ENCODE measurements at regions not wholly inside any gene's neighbourhood (a gene's known extent, or its start where the extent isn't known, plus 50 kb on each side); places are given as distances from the start of the nearest gene placed in this dataset.

DNA sequence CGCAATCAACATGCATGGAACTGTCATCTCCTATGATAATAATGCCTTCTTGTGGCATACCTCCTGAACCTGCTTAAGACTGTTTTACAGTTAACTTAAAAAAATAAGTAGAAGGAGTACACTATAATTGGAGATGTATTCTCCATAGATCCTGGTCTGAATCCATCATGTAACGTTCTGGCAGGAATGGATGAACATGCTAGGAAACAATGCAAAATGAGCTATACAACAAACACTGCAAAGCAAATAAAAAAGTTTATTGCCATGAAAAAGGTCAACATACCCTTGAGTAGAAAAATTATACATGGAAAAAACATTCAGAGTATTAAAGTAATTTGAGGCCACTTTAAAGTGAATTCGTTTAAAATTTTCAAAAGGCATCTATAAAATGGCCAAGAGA lies 71.5 kb upstream of the SCN7A start:
- POLR2A ChIA-PET, result no interaction called here
- Histone ChIP-seq H3K36me3 (replicated peaks in 1 of 2; ENCODE audit: control insufficient read depth in 1 of 2, insufficient read depth in 2 of 2, low read length in 1 of 2) (no peaks in the 10 kb centered on the region), H3K4me3 (ENCODE audit: low read depth in 2 of 2, low read length in 1 of 2) (no peak overlapping the region), H3K79me2 (ENCODE audit: insufficient read depth) (no peaks in the 10 kb centered on the region), H3K27ac (ENCODE audit: low read depth in 2 of 2, low read length in 1 of 2) (no peak overlapping the region), H3K27me3 (ENCODE audit: insufficient read depth) (no peaks in the 10 kb centered on the region), H3K9me2 (no peaks in the 10 kb centered on the region), H3F3A (replicated peaks; ENCODE audit: insufficient read depth) (no peaks in the 10 kb centered on the region), H2AFZ (ENCODE audit: low read depth) (no peak overlapping the region), H4K20me1 (ENCODE audit: insufficient read depth) (no peaks in the 10 kb centered on the region), H3K4me1 (ENCODE audit: control insufficient read depth in 1 of 2, insufficient read depth in 2 of 2, low read depth in 1 of 2, low read length in 1 of 2) (no peaks in the 10 kb centered on the region; a peak in 1 of 4 replicates), H3K9me3 (no peaks in the 10 kb centered on the region), H3K9ac (no peak overlapping the region), H3K4me2 (no peak overlapping the region)
- 84% methylated on average over 3 of the region's 3 CpGs for WGBS (ENCODE audit: low lambda C conversion rate)
- no peak for DNase-seq
- TF ChIP-seq NRF1 (IDR thresholded peaks at IDR 0.05; ENCODE audit: low read depth, low read length) (no peak), NFIC (IDR thresholded peaks at IDR 0.05; ENCODE audit: borderline replicate concordance) (no peak), RXRA (IDR thresholded peaks at IDR 0.05; ENCODE audit: borderline replicate concordance, low read depth) (no peak), EP300 (IDR thresholded peaks at IDR 0.05; ENCODE audit: borderline replicate concordance in 1 of 2, low read depth in 1 of 2, low read length in 1 of 2) (no peak), EZH2phosphoT487 (IDR thresholded peaks at IDR 0.05; ENCODE audit: borderline replicate concordance, low read depth) (no peak), POLR2AphosphoS5 (IDR thresholded peaks at IDR 0.05; ENCODE audit: low read depth, low read length) (no peak), TCF12 (IDR thresholded peaks at IDR 0.05) (no peak)
- TF ChIP-seq, protein P1, sequence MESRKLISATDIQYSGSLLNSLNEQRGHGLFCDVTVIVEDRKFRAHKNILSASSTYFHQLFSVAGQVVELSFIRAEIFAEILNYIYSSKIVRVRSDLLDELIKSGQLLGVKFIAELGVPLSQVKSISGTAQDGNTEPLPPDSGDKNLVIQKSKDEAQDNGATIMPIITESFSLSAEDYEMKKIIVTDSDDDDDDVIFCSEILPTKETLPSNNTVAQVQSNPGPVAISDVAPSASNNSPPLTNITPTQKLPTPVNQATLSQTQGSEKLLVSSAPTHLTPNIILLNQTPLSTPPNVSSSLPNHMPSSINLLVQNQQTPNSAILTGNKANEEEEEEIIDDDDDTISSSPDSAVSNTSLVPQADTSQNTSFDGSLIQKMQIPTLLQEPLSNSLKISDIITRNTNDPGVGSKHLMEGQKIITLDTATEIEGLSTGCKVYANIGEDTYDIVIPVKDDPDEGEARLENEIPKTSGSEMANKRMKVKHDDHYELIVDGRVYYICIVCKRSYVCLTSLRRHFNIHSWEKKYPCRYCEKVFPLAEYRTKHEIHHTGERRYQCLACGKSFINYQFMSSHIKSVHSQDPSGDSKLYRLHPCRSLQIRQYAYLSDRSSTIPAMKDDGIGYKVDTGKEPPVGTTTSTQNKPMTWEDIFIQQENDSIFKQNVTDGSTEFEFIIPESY (IDR thresholded peaks at IDR 0.05; ENCODE audit: borderline replicate concordance, low read depth), result no peak
- TF ChIP-seq, protein P2, sequence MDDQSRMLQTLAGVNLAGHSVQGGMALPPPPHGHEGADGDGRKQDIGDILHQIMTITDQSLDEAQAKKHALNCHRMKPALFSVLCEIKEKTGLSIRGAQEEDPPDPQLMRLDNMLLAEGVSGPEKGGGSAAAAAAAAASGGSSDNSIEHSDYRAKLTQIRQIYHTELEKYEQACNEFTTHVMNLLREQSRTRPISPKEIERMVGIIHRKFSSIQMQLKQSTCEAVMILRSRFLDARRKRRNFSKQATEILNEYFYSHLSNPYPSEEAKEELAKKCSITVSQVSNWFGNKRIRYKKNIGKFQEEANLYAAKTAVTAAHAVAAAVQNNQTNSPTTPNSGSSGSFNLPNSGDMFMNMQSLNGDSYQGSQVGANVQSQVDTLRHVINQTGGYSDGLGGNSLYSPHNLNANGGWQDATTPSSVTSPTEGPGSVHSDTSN (IDR thresholded peaks at IDR 0.05), result no peak
- TF ChIP-seq, protein P3, sequence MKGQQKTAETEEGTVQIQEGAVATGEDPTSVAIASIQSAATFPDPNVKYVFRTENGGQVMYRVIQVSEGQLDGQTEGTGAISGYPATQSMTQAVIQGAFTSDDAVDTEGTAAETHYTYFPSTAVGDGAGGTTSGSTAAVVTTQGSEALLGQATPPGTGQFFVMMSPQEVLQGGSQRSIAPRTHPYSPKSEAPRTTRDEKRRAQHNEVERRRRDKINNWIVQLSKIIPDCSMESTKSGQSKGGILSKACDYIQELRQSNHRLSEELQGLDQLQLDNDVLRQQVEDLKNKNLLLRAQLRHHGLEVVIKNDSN (IDR thresholded peaks at IDR 0.05; ENCODE audit: borderline replicate concordance, low read depth), result no peak
- TF ChIP-seq, protein P4, sequence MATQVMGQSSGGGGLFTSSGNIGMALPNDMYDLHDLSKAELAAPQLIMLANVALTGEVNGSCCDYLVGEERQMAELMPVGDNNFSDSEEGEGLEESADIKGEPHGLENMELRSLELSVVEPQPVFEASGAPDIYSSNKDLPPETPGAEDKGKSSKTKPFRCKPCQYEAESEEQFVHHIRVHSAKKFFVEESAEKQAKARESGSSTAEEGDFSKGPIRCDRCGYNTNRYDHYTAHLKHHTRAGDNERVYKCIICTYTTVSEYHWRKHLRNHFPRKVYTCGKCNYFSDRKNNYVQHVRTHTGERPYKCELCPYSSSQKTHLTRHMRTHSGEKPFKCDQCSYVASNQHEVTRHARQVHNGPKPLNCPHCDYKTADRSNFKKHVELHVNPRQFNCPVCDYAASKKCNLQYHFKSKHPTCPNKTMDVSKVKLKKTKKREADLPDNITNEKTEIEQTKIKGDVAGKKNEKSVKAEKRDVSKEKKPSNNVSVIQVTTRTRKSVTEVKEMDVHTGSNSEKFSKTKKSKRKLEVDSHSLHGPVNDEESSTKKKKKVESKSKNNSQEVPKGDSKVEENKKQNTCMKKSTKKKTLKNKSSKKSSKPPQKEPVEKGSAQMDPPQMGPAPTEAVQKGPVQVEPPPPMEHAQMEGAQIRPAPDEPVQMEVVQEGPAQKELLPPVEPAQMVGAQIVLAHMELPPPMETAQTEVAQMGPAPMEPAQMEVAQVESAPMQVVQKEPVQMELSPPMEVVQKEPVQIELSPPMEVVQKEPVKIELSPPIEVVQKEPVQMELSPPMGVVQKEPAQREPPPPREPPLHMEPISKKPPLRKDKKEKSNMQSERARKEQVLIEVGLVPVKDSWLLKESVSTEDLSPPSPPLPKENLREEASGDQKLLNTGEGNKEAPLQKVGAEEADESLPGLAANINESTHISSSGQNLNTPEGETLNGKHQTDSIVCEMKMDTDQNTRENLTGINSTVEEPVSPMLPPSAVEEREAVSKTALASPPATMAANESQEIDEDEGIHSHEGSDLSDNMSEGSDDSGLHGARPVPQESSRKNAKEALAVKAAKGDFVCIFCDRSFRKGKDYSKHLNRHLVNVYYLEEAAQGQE (IDR thresholded peaks at IDR 0.05; ENCODE audit: low read depth, low read length), result no peak
- TF ChIP-seq, protein P5, sequence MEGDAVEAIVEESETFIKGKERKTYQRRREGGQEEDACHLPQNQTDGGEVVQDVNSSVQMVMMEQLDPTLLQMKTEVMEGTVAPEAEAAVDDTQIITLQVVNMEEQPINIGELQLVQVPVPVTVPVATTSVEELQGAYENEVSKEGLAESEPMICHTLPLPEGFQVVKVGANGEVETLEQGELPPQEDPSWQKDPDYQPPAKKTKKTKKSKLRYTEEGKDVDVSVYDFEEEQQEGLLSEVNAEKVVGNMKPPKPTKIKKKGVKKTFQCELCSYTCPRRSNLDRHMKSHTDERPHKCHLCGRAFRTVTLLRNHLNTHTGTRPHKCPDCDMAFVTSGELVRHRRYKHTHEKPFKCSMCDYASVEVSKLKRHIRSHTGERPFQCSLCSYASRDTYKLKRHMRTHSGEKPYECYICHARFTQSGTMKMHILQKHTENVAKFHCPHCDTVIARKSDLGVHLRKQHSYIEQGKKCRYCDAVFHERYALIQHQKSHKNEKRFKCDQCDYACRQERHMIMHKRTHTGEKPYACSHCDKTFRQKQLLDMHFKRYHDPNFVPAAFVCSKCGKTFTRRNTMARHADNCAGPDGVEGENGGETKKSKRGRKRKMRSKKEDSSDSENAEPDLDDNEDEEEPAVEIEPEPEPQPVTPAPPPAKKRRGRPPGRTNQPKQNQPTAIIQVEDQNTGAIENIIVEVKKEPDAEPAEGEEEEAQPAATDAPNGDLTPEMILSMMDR (IDR thresholded peaks at IDR 0.05), result no peak
- CTCF ChIA-PET, result interaction anchor here (1.5 kb wide), 1 partner anchor 26 kb away, joined by 8 read pairs; no protein-coding TSS in a partner anchor

Data from SK-N-SH (cell line).